ENCODE measurements at regions not wholly inside any gene's neighbourhood (a gene's known extent, or its start where the extent isn't known, plus 50 kb on each side); places are given as distances from the start of the nearest gene placed in this dataset.

GRCh38 chr21:39037807-39038405, 145.3 kb downstream of the PSMG1 start:
- Histone ChIP-seq H3K9me3 (no peaks in the 10 kb centered on the region), H3K27ac (peak overlapping the region in 3 of 10 donors; percentile 5 to 22 (median 5)), H3K36me3 (no peaks in the 10 kb centered on the region), H3K27me3 (no peaks in the 10 kb centered on the region), H3K4me3 (no peak overlapping the region), H3K4me1 (peaks cover 0 to 54% (median 30%) of the 10 kb centered on the region in 9 donors)
- intact Hi-C loops (cut with DNase I) = no loop called here
- WGBS, 2 donors = 93% methylated on average over 11 of the region's 11 CpGs
- ATAC-seq = peak in 2 of 8 donors; percentile 9 to 12
- DNase-seq = no peak
- TF ChIP-seq CTCF (IDR thresholded peaks at IDR 0.05) = peak in 1 of 9 donors; percentile 18

- no peak for ATAC-seq
- TF ChIP-seq CTCF (IDR thresholded peaks at IDR 0.05) = no peak
- H3K27me3 ChIP-seq = no peaks in the 10 kb centered on the region
- intact Hi-C loops (cut with DNase I) = no loop called here
- no peaks in the 10 kb centered on the region for H3K36me3 ChIP-seq
- H3K4me3 ChIP-seq = no peak overlapping the region
- WGBS, 2 donors = 75 to 78% methylated on average over 8 of the region's 8 CpGs
- H3K9me3 ChIP-seq = no peaks in the 10 kb centered on the region
- no peak overlapping the region for H3K27ac ChIP-seq
- H3K4me1 ChIP-seq = peaks cover 0 to 51% (median 26%) of the 10 kb centered on the region in 9 donors
- no peak for DNase-seq
Observed at GRCh38 chr21:39036581-39036980, 146.7 kb downstream of the PSMG1 start.

DNA sequence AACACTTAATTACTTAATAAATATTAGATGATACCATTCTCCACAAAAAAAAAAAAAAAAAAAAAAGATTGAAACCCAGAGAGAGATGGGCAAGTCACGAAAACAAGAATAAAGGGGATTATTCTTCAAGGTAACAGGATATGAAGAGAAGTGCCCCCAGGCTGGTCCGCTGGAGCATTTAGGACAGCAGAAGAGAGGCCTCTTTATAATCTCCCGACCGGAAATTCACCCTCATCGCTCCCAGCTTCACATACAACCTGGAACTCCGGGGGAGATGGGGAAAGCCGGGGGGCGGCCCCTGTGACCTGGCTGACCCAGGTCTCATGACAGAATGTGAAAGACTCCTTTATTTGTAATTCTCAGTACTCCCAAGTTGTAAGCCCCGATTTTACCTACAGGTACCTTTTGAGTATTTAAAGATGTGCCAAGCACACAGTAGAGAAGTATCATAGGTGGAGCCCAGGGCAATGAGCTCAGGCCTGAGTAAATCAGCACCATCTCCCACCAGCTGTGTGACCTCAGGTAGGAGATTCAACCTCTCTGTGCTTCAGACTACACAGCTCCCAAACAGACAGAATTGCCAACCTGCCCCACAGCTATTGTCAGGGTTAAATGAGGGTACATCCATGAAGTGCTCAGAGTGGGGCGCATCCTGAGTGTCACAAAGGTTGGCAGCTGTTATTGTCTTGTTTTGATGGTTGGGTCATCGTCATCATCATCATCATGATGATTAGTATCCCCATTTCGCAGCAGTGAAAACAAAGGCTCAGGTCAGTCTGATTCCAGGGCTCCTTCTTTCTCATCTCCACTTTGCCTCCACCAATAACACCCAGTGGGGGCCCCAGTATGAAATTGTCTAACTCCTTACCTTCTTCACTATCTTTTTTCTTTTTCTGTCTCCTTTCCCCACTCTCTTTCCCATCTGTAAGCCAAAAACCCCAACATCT, 148.4 kb downstream of the PSMG1 start:
- ATAC-seq (no peak), DNase-seq (no peak)
- Histone ChIP-seq H3K4me3 (no peak overlapping the region), H3K9me3 (no peaks in the 10 kb centered on the region), H3K27ac (peak overlapping the region in 6 of 10 donors; percentile 20 to 66 (median 41)), H3K36me3 (no peaks in the 10 kb centered on the region), H3K4me1 (peaks cover 0 to 40% (median 18%) of the 10 kb centered on the region in 9 donors), H3K27me3 (no peaks in the 10 kb centered on the region)
- intact Hi-C loops (cut with DNase I) = no loop called here
- TF ChIP-seq CTCF (IDR thresholded peaks at IDR 0.05) = no peak
- WGBS, 2 donors = 85 to 89% methylated on average over 12 of the region's 12 CpGs

DNA sequence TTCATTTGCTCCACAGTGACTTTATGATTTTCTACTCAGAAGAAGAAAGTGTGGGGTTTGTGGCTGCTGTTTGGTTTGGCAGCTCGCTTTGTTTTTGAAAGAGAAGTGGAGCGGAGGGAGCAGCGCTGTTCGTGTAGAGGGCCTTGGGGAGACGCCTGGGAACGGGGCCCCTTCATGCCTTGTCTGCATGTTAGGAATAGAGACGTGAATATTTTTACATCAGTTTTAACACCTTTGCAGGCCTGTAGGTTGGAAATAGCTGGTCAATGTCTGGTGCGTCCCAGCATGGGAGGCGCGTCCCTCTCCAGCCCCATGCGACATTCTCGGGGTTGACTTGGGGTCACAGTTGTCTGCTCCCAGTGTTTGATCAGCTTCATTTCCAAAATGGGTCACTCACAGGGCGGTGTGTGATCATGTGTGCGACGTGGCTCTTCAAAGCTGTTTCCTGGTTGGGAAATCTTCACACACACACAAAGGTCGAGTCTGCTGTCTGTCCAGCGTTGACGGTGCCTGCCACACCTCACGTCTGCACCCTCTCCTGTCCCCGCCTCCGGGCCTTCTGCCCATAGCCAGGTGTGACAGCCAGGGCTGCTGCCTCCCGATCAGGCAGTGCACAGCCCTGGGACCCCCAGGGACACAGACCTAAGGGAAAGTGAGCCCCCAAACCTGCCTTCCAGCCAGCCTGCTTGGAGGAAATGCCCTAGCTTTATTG, 149.2 kb downstream of the PSMG1 start:
- TF ChIP-seq CTCF (IDR thresholded peaks at IDR 0.05) = no peak
- H3K27ac ChIP-seq = peak overlapping the region in 8 of 10 donors; percentile 20 to 66 (median 38)
- peaks cover 0 to 40% (median 21%) of the 10 kb centered on the region in 9 donors for H3K4me1 ChIP-seq
- H3K4me3 ChIP-seq = no peak overlapping the region
- peaks cover 0 to under 1% (median 0%) of the 10 kb centered on the region in 11 donors for H3K9me3 ChIP-seq
- H3K36me3 ChIP-seq = no peaks in the 10 kb centered on the region
- ATAC-seq (peak; percentile 12 to 74 (median 54)), DNase-seq (peak in 1 of 2 donors; percentile 31)
- no peaks in the 10 kb centered on the region for H3K27me3 ChIP-seq
- intact Hi-C loops (cut with DNase I) = no loop called here
- WGBS, 2 donors = 59 to 64% methylated on average over 22 of the region's 22 CpGs
